HL-60 (cell line): ENCODE measurements at regions not wholly inside any gene's neighbourhood (a gene's known extent, or its start where the extent isn't known, plus 50 kb on each side); places are given as distances from the start of the nearest gene placed in this dataset.

Experiments
- DNase-seq, 2 experiments: peaks; one replicate each; pipeline ENCODE4 v3.0.0-alpha.2; 2010 to 2020; ENCODE audit warnings: low read depth in 1 of 2, low spot score in 1 of 2
- H3K27ac ChIP-seq: fragments of 250-450 bp; sonication (Bioruptor Pico); replicated peaks from 2 replicates; pipeline ENCODE4 v1.5.1; 2020; ENCODE audit warnings: mild to moderate bottlenecking, moderate library complexity
- H3K27me3 ChIP-seq: fragments of 250-450 bp; sonication (Bioruptor Pico); 2 replicates; pipeline ENCODE4 v1.5.1; 2021; ENCODE audit warnings: mild to moderate bottlenecking, moderate library complexity; ENCODE audit not compliant: insufficient read depth, poor library complexity, severe bottlenecking
- H3K4me3 ChIP-seq: replicated peaks from 2 replicates; pipeline ENCODE4 v1.5.1; 2011; ENCODE audit warnings: mild to moderate bottlenecking, control low read depth, low read length; ENCODE audit not compliant: insufficient read depth
- GABPA ChIP-seq: IDR thresholded peaks from 2 replicates; pipeline ENCODE4 v1.6.1; 2012; ENCODE audit warnings: low read depth
- POLR2AphosphoS5 ChIP-seq: IDR thresholded peaks from 2 replicates; pipeline ENCODE4 v1.6.1; 2012; ENCODE audit warnings: low read depth
- SPI1 ChIP-seq: IDR thresholded peaks from 2 replicates; pipeline ENCODE4 v1.6.1; 2012; ENCODE audit warnings: low read depth, mild to moderate bottlenecking, borderline replicate concordance
- TF ChIP-seq, protein P1 (sequence below): IDR thresholded peaks from 2 replicates; pipeline ENCODE4 v1.6.1; 2012; ENCODE audit warnings: low read depth; ENCODE audit not compliant: insufficient replicate concordance
- TF ChIP-seq, protein P2 (sequence below): IDR thresholded peaks from one replicate; pipeline ENCODE4 v1.5.1; 2011; ENCODE audit warnings: low read length, control low read depth, inconsistent platforms; ENCODE audit not compliant: insufficient read depth

DNA sequence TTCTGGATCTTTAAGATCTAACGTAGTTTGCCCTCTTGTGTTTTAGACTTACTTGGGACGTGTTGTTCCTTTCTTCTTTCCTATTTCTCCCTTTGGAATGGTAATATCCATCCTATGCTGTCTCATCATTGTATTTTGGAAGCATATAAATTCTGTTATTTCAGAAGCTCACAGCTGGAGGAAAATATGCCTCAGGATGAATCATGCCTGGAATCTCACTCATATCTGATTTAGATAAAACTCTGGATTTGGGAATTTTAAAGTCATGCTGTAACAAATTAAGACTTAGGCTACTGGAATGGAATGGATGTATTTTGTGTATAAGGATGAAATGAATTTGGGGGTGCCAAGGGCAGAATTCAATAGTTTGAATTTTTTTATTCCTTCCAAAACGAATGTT, 245.2 kb upstream of the GULP1 start:
- Histone ChIP-seq H3K27me3 (no peaks in the 10 kb centered on the region), H3K4me3 (no peak overlapping the region), H3K27ac (no peak overlapping the region)
- DNase-seq: no peak
- TF ChIP-seq, protein P1, sequence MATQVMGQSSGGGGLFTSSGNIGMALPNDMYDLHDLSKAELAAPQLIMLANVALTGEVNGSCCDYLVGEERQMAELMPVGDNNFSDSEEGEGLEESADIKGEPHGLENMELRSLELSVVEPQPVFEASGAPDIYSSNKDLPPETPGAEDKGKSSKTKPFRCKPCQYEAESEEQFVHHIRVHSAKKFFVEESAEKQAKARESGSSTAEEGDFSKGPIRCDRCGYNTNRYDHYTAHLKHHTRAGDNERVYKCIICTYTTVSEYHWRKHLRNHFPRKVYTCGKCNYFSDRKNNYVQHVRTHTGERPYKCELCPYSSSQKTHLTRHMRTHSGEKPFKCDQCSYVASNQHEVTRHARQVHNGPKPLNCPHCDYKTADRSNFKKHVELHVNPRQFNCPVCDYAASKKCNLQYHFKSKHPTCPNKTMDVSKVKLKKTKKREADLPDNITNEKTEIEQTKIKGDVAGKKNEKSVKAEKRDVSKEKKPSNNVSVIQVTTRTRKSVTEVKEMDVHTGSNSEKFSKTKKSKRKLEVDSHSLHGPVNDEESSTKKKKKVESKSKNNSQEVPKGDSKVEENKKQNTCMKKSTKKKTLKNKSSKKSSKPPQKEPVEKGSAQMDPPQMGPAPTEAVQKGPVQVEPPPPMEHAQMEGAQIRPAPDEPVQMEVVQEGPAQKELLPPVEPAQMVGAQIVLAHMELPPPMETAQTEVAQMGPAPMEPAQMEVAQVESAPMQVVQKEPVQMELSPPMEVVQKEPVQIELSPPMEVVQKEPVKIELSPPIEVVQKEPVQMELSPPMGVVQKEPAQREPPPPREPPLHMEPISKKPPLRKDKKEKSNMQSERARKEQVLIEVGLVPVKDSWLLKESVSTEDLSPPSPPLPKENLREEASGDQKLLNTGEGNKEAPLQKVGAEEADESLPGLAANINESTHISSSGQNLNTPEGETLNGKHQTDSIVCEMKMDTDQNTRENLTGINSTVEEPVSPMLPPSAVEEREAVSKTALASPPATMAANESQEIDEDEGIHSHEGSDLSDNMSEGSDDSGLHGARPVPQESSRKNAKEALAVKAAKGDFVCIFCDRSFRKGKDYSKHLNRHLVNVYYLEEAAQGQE: no peak
- no peak for TF ChIP-seq POLR2AphosphoS5
- TF ChIP-seq, protein P2, sequence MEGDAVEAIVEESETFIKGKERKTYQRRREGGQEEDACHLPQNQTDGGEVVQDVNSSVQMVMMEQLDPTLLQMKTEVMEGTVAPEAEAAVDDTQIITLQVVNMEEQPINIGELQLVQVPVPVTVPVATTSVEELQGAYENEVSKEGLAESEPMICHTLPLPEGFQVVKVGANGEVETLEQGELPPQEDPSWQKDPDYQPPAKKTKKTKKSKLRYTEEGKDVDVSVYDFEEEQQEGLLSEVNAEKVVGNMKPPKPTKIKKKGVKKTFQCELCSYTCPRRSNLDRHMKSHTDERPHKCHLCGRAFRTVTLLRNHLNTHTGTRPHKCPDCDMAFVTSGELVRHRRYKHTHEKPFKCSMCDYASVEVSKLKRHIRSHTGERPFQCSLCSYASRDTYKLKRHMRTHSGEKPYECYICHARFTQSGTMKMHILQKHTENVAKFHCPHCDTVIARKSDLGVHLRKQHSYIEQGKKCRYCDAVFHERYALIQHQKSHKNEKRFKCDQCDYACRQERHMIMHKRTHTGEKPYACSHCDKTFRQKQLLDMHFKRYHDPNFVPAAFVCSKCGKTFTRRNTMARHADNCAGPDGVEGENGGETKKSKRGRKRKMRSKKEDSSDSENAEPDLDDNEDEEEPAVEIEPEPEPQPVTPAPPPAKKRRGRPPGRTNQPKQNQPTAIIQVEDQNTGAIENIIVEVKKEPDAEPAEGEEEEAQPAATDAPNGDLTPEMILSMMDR: no peak
- TF ChIP-seq GABPA: no peak
- no peak for TF ChIP-seq SPI1

DNA sequence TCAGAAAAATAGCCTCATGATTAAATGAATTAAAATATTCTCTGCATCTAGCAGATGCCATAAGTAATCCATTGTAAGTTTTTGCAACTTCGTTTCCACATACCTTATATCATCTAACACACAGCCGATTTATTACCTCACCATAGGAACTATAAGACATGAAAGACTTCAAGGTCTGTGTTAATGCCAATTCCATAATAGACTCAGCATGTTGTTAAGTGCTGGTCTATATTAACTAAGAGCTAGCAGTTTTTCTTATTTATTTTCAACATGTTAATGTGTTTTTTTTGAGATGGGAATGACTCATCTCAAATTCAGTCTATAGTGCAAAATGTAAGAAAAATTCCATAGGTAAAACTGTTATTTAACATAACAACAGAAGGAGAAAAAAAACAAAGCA, 243.9 kb upstream of the GULP1 start:
- TF ChIP-seq, protein P2: no peak
- TF ChIP-seq GABPA (no peak), SPI1 (no peak), POLR2AphosphoS5 (no peak)
- TF ChIP-seq, protein P1: no peak
- Histone ChIP-seq H3K4me3 (no peak overlapping the region), H3K27me3 (no peaks in the 10 kb centered on the region), H3K27ac (no peak overlapping the region)
- no peak for DNase-seq

DNA sequence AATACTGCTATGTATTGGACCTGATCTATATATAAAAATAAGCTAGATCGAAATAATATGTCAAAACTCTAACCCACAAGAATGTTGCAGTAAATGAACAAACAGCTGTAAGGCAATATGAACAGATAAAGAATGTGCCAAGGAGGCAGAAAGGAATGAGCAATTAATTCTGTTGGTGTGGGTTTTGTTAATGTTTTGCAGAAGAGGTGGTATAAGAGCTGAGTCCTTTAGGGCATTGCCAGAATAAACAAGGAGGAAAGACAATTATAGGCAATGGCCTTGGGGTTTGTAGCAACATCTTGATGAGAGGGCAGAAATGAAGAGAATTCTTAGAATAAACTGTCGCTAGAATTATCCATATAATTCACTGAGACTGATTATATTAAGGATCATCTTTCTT, 240.9 kb upstream of the GULP1 start:
- TF ChIP-seq GABPA (no peak), SPI1 (no peak), POLR2AphosphoS5 (no peak)
- TF ChIP-seq, protein P1: no peak
- TF ChIP-seq, protein P2: no peak
- Histone ChIP-seq H3K4me3 (no peak overlapping the region), H3K27me3 (no peaks in the 10 kb centered on the region), H3K27ac (no peak overlapping the region)
- no peak for DNase-seq
